ENCODE measurements at regions not wholly inside any gene's neighbourhood (a gene's known extent, or its start where the extent isn't known, plus 50 kb on each side); places are given as distances from the start of the nearest gene placed in this dataset.
"Not testable (repeated sequence)": the region's sequence is repeated elsewhere in the genome, so short reads cannot be mapped to it uniquely, and the experiment has no call there.

- not testable (repeated sequence) for DNase-seq (ENCODE audit: low read depth)
These were observed 51.4 kb upstream of the INPP4B start for GRCh38 chr4:142897518-142897917.

- no peak for DNase-seq (ENCODE audit: low read depth)
These were observed 54.5 kb upstream of the INPP4B start for GRCh38 chr4:142900622-142901021.

GRCh38 chr4:142901166-142901662 is 55.1 kb upstream of the INPP4B start:
- DNase-seq (ENCODE audit: low read depth) = peak; percentile 2

GRCh38 chr4:142903617-142904016 is 57.5 kb upstream of the INPP4B start:
- not testable (repeated sequence) for DNase-seq (ENCODE audit: low read depth)

GRCh38 chr4:142909908-142910307 is 63.8 kb upstream of the INPP4B start:
- no peak for DNase-seq (ENCODE audit: low read depth)

GRCh38 chr4:142913034-142913433 is 66.9 kb upstream of the INPP4B start:
- DNase-seq (ENCODE audit: low read depth) = no peak

- DNase-seq (ENCODE audit: low read depth) = no peak
These were observed 67.4 kb upstream of the INPP4B start for GRCh38 chr4:142913461-142914030.

GRCh38 chr4:142917678-142918077 is 71.6 kb upstream of the INPP4B start:
- no peak for DNase-seq (ENCODE audit: low read depth)

GRCh38 chr4:142922720-142923119 is 76.6 kb upstream of the INPP4B start:
- DNase-seq (ENCODE audit: low read depth) = no peak

- no peak for DNase-seq (ENCODE audit: low read depth)
These were observed 77.5 kb upstream of the INPP4B start for GRCh38 chr4:142923619-142924018.

GRCh38 chr4:142925161-142925560 is 79.1 kb upstream of the INPP4B start:
- no peak for DNase-seq (ENCODE audit: low read depth)

GRCh38 chr4:142927721-142928120 is 81.6 kb upstream of the INPP4B start:
- no peak for DNase-seq (ENCODE audit: low read depth)

GRCh38 chr4:142929526-142929925 is 83.4 kb upstream of the INPP4B start:
- DNase-seq (ENCODE audit: low read depth) = no peak

GRCh38 chr4:142933207-142933606 is 87.1 kb upstream of the INPP4B start:
- DNase-seq (ENCODE audit: low read depth) = no peak

- DNase-seq (ENCODE audit: low read depth) = no peak
These were observed 94.6 kb upstream of the INPP4B start for GRCh38 chr4:142940425-142941330.

- no peak for DNase-seq (ENCODE audit: low read depth)
These were observed 98.5 kb upstream of the INPP4B start for GRCh38 chr4:142944565-142944964.

GRCh38 chr4:142952821-142953580 is 106.9 kb upstream of the INPP4B start:
- DNase-seq (ENCODE audit: low read depth) = no peak

- DNase-seq (ENCODE audit: low read depth) = no peak
These were observed 108.3 kb upstream of the INPP4B start for GRCh38 chr4:142954415-142954814.

GRCh38 chr4:142955501-142955900 is 109.4 kb upstream of the INPP4B start:
- DNase-seq (ENCODE audit: low read depth) = no peak

GRCh38 chr4:142959173-142959572 is 113.1 kb upstream of the INPP4B start:
- no peak for DNase-seq (ENCODE audit: low read depth)

- no peak for DNase-seq (ENCODE audit: low read depth)
These were observed 114.0 kb upstream of the INPP4B start for GRCh38 chr4:142960126-142960525.

- DNase-seq (ENCODE audit: low read depth) = no peak
These were observed 115.0 kb upstream of the INPP4B start for GRCh38 chr4:142960867-142961644.
